Retinal pigment epithelial cell (primary cell): ENCODE measurements at regions not wholly inside any gene's neighbourhood (a gene's known extent, or its start where the extent isn't known, plus 50 kb on each side); places are given as distances from the start of the nearest gene placed in this dataset.

Source experiments
- DNase-seq: peaks from one replicate; pipeline ENCODE4 v3.0.0-alpha.2; 2010; ENCODE audit warnings: low read depth
- H3K4me3 ChIP-seq: 2 replicates; pipeline ENCODE4 v1.5.1; 2011; ENCODE audit warnings: mild to moderate bottlenecking, low read length, control low read depth, moderate library complexity
- CTCF ChIP-seq: conservative IDR thresholded peaks from 2 replicates; pipeline ENCODE4 v1.5.1; 2011; ENCODE audit warnings: low read depth, low read length, control low read depth, inconsistent platforms

- DNase-seq, result no peak
- no peak overlapping the region for H3K4me3 ChIP-seq
- no peak for TF ChIP-seq CTCF
Measured at GRCh38 chr14:83860631-83861155, 1669.3 kb upstream of the FLRT2 start.

GRCh38 chr14:83863042-83863774 lies 1666.7 kb upstream of the FLRT2 start:
- TF ChIP-seq CTCF, result no peak

GRCh38 chr14:83864106-83864505 lies 1665.8 kb upstream of the FLRT2 start:
- H3K4me3 ChIP-seq, result no peak overlapping the region
- no peak for TF ChIP-seq CTCF
- no peak for DNase-seq

More at GRCh38 chr14:83863042-83863774, 1666.7 kb upstream of the FLRT2 start:
- DNase-seq, result no peak
- H3K4me3 ChIP-seq, result no peak overlapping the region

- no peak for DNase-seq
- no peak for TF ChIP-seq CTCF
Measured at GRCh38 chr14:83867566-83868225, 1662.2 kb upstream of the FLRT2 start.

GRCh38 chr14:83870546-83871270 lies 1659.2 kb upstream of the FLRT2 start:
- H3K4me3 ChIP-seq, result no peak overlapping the region
- no peak for DNase-seq
- TF ChIP-seq CTCF, result no peak

More at GRCh38 chr14:83867566-83868225, 1662.2 kb upstream of the FLRT2 start:
- H3K4me3 ChIP-seq, result no peak overlapping the region

GRCh38 chr14:83873669-83874068 lies 1656.3 kb upstream of the FLRT2 start:
- no peak for TF ChIP-seq CTCF
- no peak overlapping the region for H3K4me3 ChIP-seq
- DNase-seq, result no peak
